ENCODE measurements at regions not wholly inside any gene's neighbourhood (a gene's known extent, or its start where the extent isn't known, plus 50 kb on each side); places are given as distances from the start of the nearest gene placed in this dataset.
A peak's percentile ranks its signal among the peaks of the same experiment; 100 is the strongest.

DNA sequence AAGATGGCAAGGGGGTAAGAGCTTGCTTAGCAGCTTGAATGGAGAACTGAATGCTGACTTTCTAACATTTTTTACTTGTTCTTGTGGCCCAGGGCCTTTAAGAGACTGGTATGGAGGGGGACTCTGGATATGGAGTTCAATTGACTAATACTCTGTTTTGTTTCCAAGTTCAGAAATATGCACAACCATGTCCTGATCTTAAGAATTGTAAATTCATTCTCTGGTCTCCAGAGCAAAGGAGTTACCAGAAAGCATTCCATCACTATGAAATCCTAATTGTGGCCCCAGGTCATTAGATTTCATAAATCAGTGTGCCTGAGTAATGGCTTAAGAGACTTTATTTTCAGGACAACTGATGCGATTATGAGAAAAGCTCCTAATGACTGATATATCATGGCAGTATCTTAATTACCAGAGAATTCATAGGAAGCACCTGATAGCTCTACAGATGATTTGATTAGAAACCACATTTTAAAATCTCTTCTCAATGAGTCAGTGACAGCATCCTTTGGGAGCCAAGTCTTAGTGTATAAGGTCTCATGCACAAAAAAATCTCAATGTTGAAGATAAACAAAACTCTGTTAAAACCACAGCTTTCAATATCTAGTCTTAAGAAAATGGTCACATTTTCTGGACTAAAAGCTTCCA, 613.6 kb upstream of the KLF4 start:
- DNase-seq (ENCODE audit: low read depth in 1 of 2, low spot score in 1 of 2): peak in 1 of 2 donors; percentile 23
- H3K36me3 ChIP-seq: no peaks in the 10 kb centered on the region
- peaks cover 5% of the 10 kb centered on the region for H3K4me1 ChIP-seq (ENCODE audit: low read depth)
- H3K27ac ChIP-seq: no peak overlapping the region
- no peaks in the 10 kb centered on the region for H3K27me3 ChIP-seq
- H3K9me3 ChIP-seq (ENCODE audit: low read depth): no peaks in the 10 kb centered on the region
- no peak overlapping the region for H3K4me3 ChIP-seq
- TF ChIP-seq, protein P1, sequence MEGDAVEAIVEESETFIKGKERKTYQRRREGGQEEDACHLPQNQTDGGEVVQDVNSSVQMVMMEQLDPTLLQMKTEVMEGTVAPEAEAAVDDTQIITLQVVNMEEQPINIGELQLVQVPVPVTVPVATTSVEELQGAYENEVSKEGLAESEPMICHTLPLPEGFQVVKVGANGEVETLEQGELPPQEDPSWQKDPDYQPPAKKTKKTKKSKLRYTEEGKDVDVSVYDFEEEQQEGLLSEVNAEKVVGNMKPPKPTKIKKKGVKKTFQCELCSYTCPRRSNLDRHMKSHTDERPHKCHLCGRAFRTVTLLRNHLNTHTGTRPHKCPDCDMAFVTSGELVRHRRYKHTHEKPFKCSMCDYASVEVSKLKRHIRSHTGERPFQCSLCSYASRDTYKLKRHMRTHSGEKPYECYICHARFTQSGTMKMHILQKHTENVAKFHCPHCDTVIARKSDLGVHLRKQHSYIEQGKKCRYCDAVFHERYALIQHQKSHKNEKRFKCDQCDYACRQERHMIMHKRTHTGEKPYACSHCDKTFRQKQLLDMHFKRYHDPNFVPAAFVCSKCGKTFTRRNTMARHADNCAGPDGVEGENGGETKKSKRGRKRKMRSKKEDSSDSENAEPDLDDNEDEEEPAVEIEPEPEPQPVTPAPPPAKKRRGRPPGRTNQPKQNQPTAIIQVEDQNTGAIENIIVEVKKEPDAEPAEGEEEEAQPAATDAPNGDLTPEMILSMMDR (IDR thresholded peaks at IDR 0.05; ENCODE audit: low read depth, low read length): no peak

DNA sequence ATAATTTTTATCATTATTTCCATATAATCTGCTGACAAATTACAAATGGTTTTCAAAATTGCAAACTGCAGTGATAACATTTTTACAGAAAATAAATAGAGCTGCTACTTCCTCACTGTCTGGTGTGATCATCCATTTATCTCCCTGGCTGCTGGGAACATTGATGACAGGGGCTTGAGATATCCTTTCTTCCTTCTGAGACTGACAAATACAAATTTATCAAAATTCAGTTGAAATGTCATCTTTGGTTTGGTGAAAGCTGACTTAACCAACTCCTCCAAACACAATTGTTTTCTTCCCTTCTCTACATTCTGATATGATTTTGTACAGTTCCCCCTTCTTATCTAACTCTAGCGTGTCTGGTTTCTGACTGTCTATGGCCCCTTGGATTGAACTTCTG, 611.8 kb upstream of the KLF4 start:
- H3K4me1 ChIP-seq (ENCODE audit: low read depth): peaks cover 5% of the 10 kb centered on the region
- no peak overlapping the region for H3K4me3 ChIP-seq
- TF ChIP-seq, protein P1 (IDR thresholded peaks at IDR 0.05; ENCODE audit: low read depth, low read length): no peak
- H3K27me3 ChIP-seq: no peaks in the 10 kb centered on the region
- no peak for DNase-seq (ENCODE audit: low read depth in 1 of 2, low spot score in 1 of 2)
- H3K9me3 ChIP-seq (ENCODE audit: low read depth): no peaks in the 10 kb centered on the region
- H3K27ac ChIP-seq: no peak overlapping the region
- no peaks in the 10 kb centered on the region for H3K36me3 ChIP-seq

DNA sequence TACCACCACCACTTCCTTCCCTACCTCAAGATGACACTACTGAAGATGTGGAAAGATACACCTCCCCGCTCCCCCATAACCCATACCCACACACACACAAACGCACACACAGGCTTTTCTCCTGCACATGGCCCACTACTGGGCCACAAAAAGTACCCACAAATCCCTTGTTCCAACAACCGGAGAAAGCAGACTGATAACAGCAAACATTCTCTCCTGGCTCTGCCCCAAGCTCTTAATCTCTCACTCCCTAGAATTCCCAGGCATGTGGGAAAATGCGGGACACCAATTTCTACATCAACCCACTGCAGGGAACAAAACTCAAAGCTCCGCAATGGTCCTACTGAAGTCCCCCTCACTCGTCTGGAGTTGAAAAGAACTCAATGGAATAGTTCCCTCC, 611.0 kb upstream of the KLF4 start:
- DNase-seq (ENCODE audit: low read depth in 1 of 2, low spot score in 1 of 2): peak in 1 of 2 donors; percentile 14
- Histone ChIP-seq H3K4me1 (ENCODE audit: low read depth) (peaks cover 5% of the 10 kb centered on the region), H3K27me3 (no peaks in the 10 kb centered on the region), H3K4me3 (no peak overlapping the region), H3K27ac (no peak overlapping the region), H3K36me3 (no peaks in the 10 kb centered on the region), H3K9me3 (ENCODE audit: low read depth) (no peaks in the 10 kb centered on the region)
- TF ChIP-seq, protein P1 (IDR thresholded peaks at IDR 0.05; ENCODE audit: low read depth, low read length): no peak

DNA sequence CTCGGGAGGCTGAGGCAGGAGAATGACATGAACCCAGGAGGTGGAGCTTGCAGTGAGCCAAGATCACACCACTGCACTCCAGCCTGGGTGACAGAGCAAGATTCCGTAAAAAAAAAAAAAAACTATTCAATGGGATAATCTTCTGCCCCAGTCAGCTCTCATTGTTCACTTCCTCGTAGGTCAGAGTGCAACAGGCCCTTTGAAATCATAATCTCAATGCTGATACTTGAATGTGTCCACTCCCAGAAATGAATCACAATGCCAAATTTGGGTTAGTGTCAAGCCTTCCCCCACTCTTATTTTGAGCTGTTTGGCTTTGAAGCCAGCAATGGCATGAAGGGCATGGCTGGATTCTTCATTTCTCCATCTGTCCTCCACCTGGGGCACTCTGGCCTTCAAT, 610.3 kb upstream of the KLF4 start:
- Histone ChIP-seq H3K4me3 (no peak overlapping the region), H3K27me3 (no peaks in the 10 kb centered on the region), H3K36me3 (no peaks in the 10 kb centered on the region), H3K4me1 (ENCODE audit: low read depth) (peaks cover 5% of the 10 kb centered on the region), H3K9me3 (ENCODE audit: low read depth) (no peaks in the 10 kb centered on the region), H3K27ac (no peak overlapping the region)
- TF ChIP-seq, protein P1 (IDR thresholded peaks at IDR 0.05; ENCODE audit: low read depth, low read length): no peak
- no peak for DNase-seq (ENCODE audit: low read depth in 1 of 2, low spot score in 1 of 2)

DNA sequence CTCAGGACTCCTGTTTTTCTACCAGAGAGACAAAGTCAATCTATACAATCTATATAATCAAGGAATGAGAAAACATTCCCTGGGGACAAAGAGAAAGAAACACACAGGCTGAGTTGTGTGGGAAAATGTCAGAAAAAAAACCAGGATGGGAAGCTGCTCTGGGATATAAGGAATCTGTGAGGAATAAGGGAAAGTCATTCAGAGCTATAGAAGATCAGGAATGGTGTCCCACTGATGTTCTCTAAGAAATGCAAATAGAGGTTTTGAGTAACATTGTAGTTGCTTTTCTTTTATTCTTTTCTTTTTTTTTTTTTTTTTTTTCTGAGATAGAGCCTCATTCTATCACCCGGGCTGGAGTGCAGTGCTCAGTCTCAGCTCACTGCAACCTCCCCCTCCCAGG, 605.9 kb upstream of the KLF4 start:
- Histone ChIP-seq H3K4me1 (ENCODE audit: low read depth) (no peaks in the 10 kb centered on the region), H3K27ac (no peak overlapping the region), H3K9me3 (ENCODE audit: low read depth) (no peaks in the 10 kb centered on the region), H3K27me3 (no peaks in the 10 kb centered on the region), H3K36me3 (no peaks in the 10 kb centered on the region), H3K4me3 (no peak overlapping the region)
- TF ChIP-seq, protein P1 (IDR thresholded peaks at IDR 0.05; ENCODE audit: low read depth, low read length): no peak
- no peak for DNase-seq (ENCODE audit: low read depth in 1 of 2, low spot score in 1 of 2)

DNA sequence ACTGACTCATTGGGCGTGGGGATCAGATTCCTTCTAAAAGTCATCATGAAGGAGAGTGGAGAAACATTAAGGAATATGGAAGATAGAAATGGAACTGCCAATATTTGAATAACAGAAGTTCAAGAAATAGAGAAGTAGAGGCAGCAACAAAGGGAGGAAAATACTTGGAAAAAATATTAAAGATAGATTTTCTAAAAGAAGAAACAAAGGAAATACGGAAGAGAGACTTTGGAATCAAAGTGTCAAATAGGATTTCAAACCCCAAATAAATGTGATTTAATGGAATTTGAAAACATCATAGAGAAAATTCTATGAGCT, 605.1 kb upstream of the KLF4 start:
- TF ChIP-seq, protein P1 (IDR thresholded peaks at IDR 0.05; ENCODE audit: low read depth, low read length): no peak
- no peaks in the 10 kb centered on the region for H3K36me3 ChIP-seq
- H3K4me3 ChIP-seq: no peak overlapping the region
- H3K9me3 ChIP-seq (ENCODE audit: low read depth): no peaks in the 10 kb centered on the region
- H3K27me3 ChIP-seq: no peaks in the 10 kb centered on the region
- H3K27ac ChIP-seq: no peak overlapping the region
- DNase-seq (ENCODE audit: low read depth in 1 of 2, low spot score in 1 of 2): no peak
- no peaks in the 10 kb centered on the region for H3K4me1 ChIP-seq (ENCODE audit: low read depth)
